ENCODE measurements at regions not wholly inside any gene's neighbourhood (a gene's known extent, or its start where the extent isn't known, plus 50 kb on each side); places are given as distances from the start of the nearest gene placed in this dataset.
"Not testable (repeated sequence)": the region's sequence is repeated elsewhere in the genome, so short reads cannot be mapped to it uniquely, and the experiment has no call there.

GRCh38 chr10:133019191-133019590 is 68.5 kb upstream of the ADGRA1 start:
- Histone ChIP-seq H3K4me3 (ENCODE audit: low read length) (no peak overlapping the region), H3K4me2 (ENCODE audit: low read length) (no peak overlapping the region), H3K9ac (ENCODE audit: low read depth, low read length) (no peak overlapping the region), H3K9me3 (replicated peaks; ENCODE audit: low read length) (no peaks in the 10 kb centered on the region), H3K36me3 (ENCODE audit: insufficient read depth, low read length) (no peaks in the 10 kb centered on the region), H3K4me1 (ENCODE audit: control insufficient read depth, insufficient read depth, low read length) (no peaks in the 10 kb centered on the region), H3K27me3 (ENCODE audit: control insufficient read depth, insufficient read depth, low read length) (no peaks in the 10 kb centered on the region)

GRCh38 chr10:133018491-133018890 is 69.2 kb upstream of the ADGRA1 start:
- Histone ChIP-seq H3K9ac (ENCODE audit: low read depth, low read length) (no peak overlapping the region), H3K9me3 (replicated peaks; ENCODE audit: low read length) (no peaks in the 10 kb centered on the region), H3K4me2 (ENCODE audit: low read length) (no peak overlapping the region), H3K36me3 (ENCODE audit: insufficient read depth, low read length) (no peaks in the 10 kb centered on the region), H3K4me1 (ENCODE audit: control insufficient read depth, insufficient read depth, low read length) (no peaks in the 10 kb centered on the region), H3K27me3 (ENCODE audit: control insufficient read depth, insufficient read depth, low read length) (no peaks in the 10 kb centered on the region), H3K4me3 (ENCODE audit: low read length) (no peak overlapping the region)

- no peak overlapping the region for H3K4me2 ChIP-seq (ENCODE audit: low read length)
- H3K4me1 ChIP-seq (ENCODE audit: control insufficient read depth, insufficient read depth, low read length) = no peaks in the 10 kb centered on the region
- H3K27me3 ChIP-seq (ENCODE audit: control insufficient read depth, insufficient read depth, low read length) = no peaks in the 10 kb centered on the region
- no peak overlapping the region for H3K9ac ChIP-seq (ENCODE audit: low read depth, low read length)
- no peaks in the 10 kb centered on the region for H3K9me3 ChIP-seq (replicated peaks; ENCODE audit: low read length)
- H3K36me3 ChIP-seq (ENCODE audit: insufficient read depth, low read length) = no peaks in the 10 kb centered on the region
- no peak overlapping the region for H3K4me3 ChIP-seq (ENCODE audit: low read length)
These were observed 70.5 kb upstream of the ADGRA1 start for GRCh38 chr10:133017203-133017601.

GRCh38 chr10:133016493-133017202 is 71.1 kb upstream of the ADGRA1 start:
- Histone ChIP-seq H3K4me3 (ENCODE audit: low read length) (no peak overlapping the region), H3K27me3 (ENCODE audit: control insufficient read depth, insufficient read depth, low read length) (no peaks in the 10 kb centered on the region), H3K36me3 (ENCODE audit: insufficient read depth, low read length) (no peaks in the 10 kb centered on the region), H3K9me3 (replicated peaks; ENCODE audit: low read length) (no peaks in the 10 kb centered on the region), H3K4me1 (ENCODE audit: control insufficient read depth, insufficient read depth, low read length) (no peaks in the 10 kb centered on the region), H3K9ac (ENCODE audit: low read depth, low read length) (no peak overlapping the region), H3K4me2 (ENCODE audit: low read length) (no peak overlapping the region)

GRCh38 chr10:133015816-133016462 is 71.8 kb upstream of the ADGRA1 start:
- Histone ChIP-seq H3K4me1 (ENCODE audit: control insufficient read depth, insufficient read depth, low read length) (no peaks in the 10 kb centered on the region), H3K27me3 (ENCODE audit: control insufficient read depth, insufficient read depth, low read length) (no peaks in the 10 kb centered on the region), H3K9ac (ENCODE audit: low read depth, low read length) (no peak overlapping the region), H3K36me3 (ENCODE audit: insufficient read depth, low read length) (no peaks in the 10 kb centered on the region), H3K4me2 (ENCODE audit: low read length) (no peak overlapping the region), H3K9me3 (replicated peaks; ENCODE audit: low read length) (no peaks in the 10 kb centered on the region), H3K4me3 (ENCODE audit: low read length) (no peak overlapping the region)

- Histone ChIP-seq H3K4me2 (ENCODE audit: low read length) (no peak overlapping the region), H3K36me3 (ENCODE audit: insufficient read depth, low read length) (no peaks in the 10 kb centered on the region), H3K27me3 (ENCODE audit: control insufficient read depth, insufficient read depth, low read length) (no peaks in the 10 kb centered on the region), H3K4me3 (ENCODE audit: low read length) (no peak overlapping the region), H3K4me1 (ENCODE audit: control insufficient read depth, insufficient read depth, low read length) (no peaks in the 10 kb centered on the region), H3K9ac (ENCODE audit: low read depth, low read length) (no peak overlapping the region), H3K9me3 (replicated peaks; ENCODE audit: low read length) (no peaks in the 10 kb centered on the region)
These were observed 72.4 kb upstream of the ADGRA1 start for GRCh38 chr10:133015321-133015720.

- Histone ChIP-seq H3K4me3 (ENCODE audit: low read length) (no peak overlapping the region), H3K9me3 (replicated peaks; ENCODE audit: low read length) (no peaks in the 10 kb centered on the region), H3K4me2 (ENCODE audit: low read length) (no peak overlapping the region), H3K9ac (ENCODE audit: low read depth, low read length) (no peak overlapping the region), H3K27me3 (ENCODE audit: control insufficient read depth, insufficient read depth, low read length) (no peaks in the 10 kb centered on the region), H3K4me1 (ENCODE audit: control insufficient read depth, insufficient read depth, low read length) (no peaks in the 10 kb centered on the region), H3K36me3 (ENCODE audit: insufficient read depth, low read length) (no peaks in the 10 kb centered on the region)
These were observed 72.2 kb upstream of the CFAP46 start for GRCh38 chr10:133014416-133015210.

GRCh38 chr10:133013463-133013862 is 71.1 kb upstream of the CFAP46 start:
- Histone ChIP-seq H3K9ac (ENCODE audit: low read depth, low read length) (no peak overlapping the region), H3K4me3 (ENCODE audit: low read length) (no peak overlapping the region), H3K27me3 (ENCODE audit: control insufficient read depth, insufficient read depth, low read length) (no peaks in the 10 kb centered on the region), H3K4me1 (ENCODE audit: control insufficient read depth, insufficient read depth, low read length) (no peaks in the 10 kb centered on the region), H3K36me3 (ENCODE audit: insufficient read depth, low read length) (no peaks in the 10 kb centered on the region), H3K9me3 (replicated peaks; ENCODE audit: low read length) (no peaks in the 10 kb centered on the region), H3K4me2 (ENCODE audit: low read length) (no peak overlapping the region)

GRCh38 chr10:133012573-133013359 is 70.4 kb upstream of the CFAP46 start:
- Histone ChIP-seq H3K9ac (ENCODE audit: low read depth, low read length) (no peak overlapping the region), H3K4me2 (ENCODE audit: low read length) (no peak overlapping the region), H3K9me3 (replicated peaks; ENCODE audit: low read length) (no peaks in the 10 kb centered on the region), H3K27me3 (ENCODE audit: control insufficient read depth, insufficient read depth, low read length) (no peaks in the 10 kb centered on the region), H3K4me1 (ENCODE audit: control insufficient read depth, insufficient read depth, low read length) (no peaks in the 10 kb centered on the region), H3K4me3 (ENCODE audit: low read length) (no peak overlapping the region), H3K36me3 (ENCODE audit: insufficient read depth, low read length) (no peaks in the 10 kb centered on the region)

- no peaks in the 10 kb centered on the region for H3K4me1 ChIP-seq (ENCODE audit: control insufficient read depth, insufficient read depth, low read length)
- H3K9ac ChIP-seq (ENCODE audit: low read depth, low read length) = no peak overlapping the region
- no peaks in the 10 kb centered on the region for H3K27me3 ChIP-seq (ENCODE audit: control insufficient read depth, insufficient read depth, low read length)
- no peak overlapping the region for H3K4me2 ChIP-seq (ENCODE audit: low read length)
- no peak overlapping the region for H3K4me3 ChIP-seq (ENCODE audit: low read length)
- no peaks in the 10 kb centered on the region for H3K36me3 ChIP-seq (ENCODE audit: insufficient read depth, low read length)
- H3K9me3 ChIP-seq (replicated peaks; ENCODE audit: low read length) = no peaks in the 10 kb centered on the region
These were observed 69.5 kb upstream of the CFAP46 start for GRCh38 chr10:133011882-133012281.

GRCh38 chr10:133011393-133011792 is 69.0 kb upstream of the CFAP46 start:
- H3K4me1 ChIP-seq (ENCODE audit: control insufficient read depth, insufficient read depth, low read length) = not testable (repeated sequence)

More at GRCh38 chr10:133011393-133011792, 69.0 kb upstream of the CFAP46 start:
- H3K4me3 ChIP-seq (ENCODE audit: low read length); H3K36me3 ChIP-seq (ENCODE audit: insufficient read depth, low read length); H3K9ac ChIP-seq (ENCODE audit: low read depth, low read length); H3K9me3 ChIP-seq (replicated peaks; ENCODE audit: low read length); H3K4me2 ChIP-seq (ENCODE audit: low read length); H3K27me3 ChIP-seq (ENCODE audit: control insufficient read depth, insufficient read depth, low read length): not testable (repeated sequence)

Data from skeletal muscle satellite cell (primary cell).